ENCODE measurements at regions not wholly inside any gene's neighbourhood (a gene's known extent, or its start where the extent isn't known, plus 50 kb on each side); places are given as distances from the start of the nearest gene placed in this dataset.
"Not testable (repeated sequence)": the region's sequence is repeated elsewhere in the genome, so short reads cannot be mapped to it uniquely, and the experiment has no call there.

GRCh38 chr4:121616449-121616848, 80.3 kb downstream of the ANXA5 start:
- not testable (repeated sequence) for DNase-seq

GRCh38 chr4:121614101-121614500, 82.7 kb downstream of the ANXA5 start:
- DNase-seq: no peak

- no peak for DNase-seq
Observed at GRCh38 chr4:121599049-121599448, 97.7 kb downstream of the ANXA5 start.

- DNase-seq: no peak
Observed at GRCh38 chr4:121597346-121597934, 99.3 kb downstream of the ANXA5 start.

- no peak for DNase-seq
Observed at GRCh38 chr4:121594796-121595526, 101.8 kb downstream of the ANXA5 start.

GRCh38 chr4:121593760-121594159, 103.0 kb downstream of the ANXA5 start:
- no peak for DNase-seq

GRCh38 chr4:121592257-121592656, 104.5 kb downstream of the ANXA5 start:
- not testable (repeated sequence) for DNase-seq

GRCh38 chr4:121584836-121585235, 111.9 kb downstream of the ANXA5 start:
- DNase-seq: no peak

GRCh38 chr4:121583396-121583795, 113.4 kb downstream of the ANXA5 start:
- DNase-seq: no peak

GRCh38 chr4:121582296-121582695, 114.5 kb downstream of the ANXA5 start:
- DNase-seq: no peak

GRCh38 chr4:121575392-121575791, 121.4 kb downstream of the ANXA5 start:
- not testable (repeated sequence) for DNase-seq

GRCh38 chr4:121574618-121575017, 122.2 kb downstream of the ANXA5 start:
- DNase-seq: no peak

GRCh38 chr4:121567748-121568147, 129.0 kb downstream of the ANXA5 start:
- DNase-seq: no peak

GRCh38 chr4:121564840-121565375, 131.9 kb downstream of the ANXA5 start:
- no peak for DNase-seq

GRCh38 chr4:121562811-121563210, 134.0 kb downstream of the ANXA5 start:
- DNase-seq: no peak

- DNase-seq: no peak
Observed at GRCh38 chr4:121555315-121556107, 141.3 kb downstream of the ANXA5 start.

GRCh38 chr4:121554382-121554781, 142.4 kb downstream of the ANXA5 start:
- no peak for DNase-seq

GRCh38 chr4:121551881-121552280, 144.9 kb downstream of the ANXA5 start:
- no peak for DNase-seq

GRCh38 chr4:121551271-121551670, 145.5 kb downstream of the ANXA5 start:
- no peak for DNase-seq

GRCh38 chr4:121541696-121542095, 155.1 kb downstream of the ANXA5 start:
- no peak for DNase-seq

GRCh38 chr4:121535351-121535750, 154.5 kb upstream of the QRFPR start:
- no peak for DNase-seq

GRCh38 chr4:121534187-121534586, 153.4 kb upstream of the QRFPR start:
- no peak for DNase-seq
